NCI-H510A treated with DMSO at 0.1 percent for 48 hours (cell line): ENCODE measurements at regions not wholly inside any gene's neighbourhood (a gene's known extent, or its start where the extent isn't known, plus 50 kb on each side); places are given as distances from the start of the nearest gene placed in this dataset.
"Not testable (repeated sequence)": the region's sequence is repeated elsewhere in the genome, so short reads cannot be mapped to it uniquely, and the experiment has no call there.

Experiments
- DNase-seq: peaks from one replicate; lab custom pipeline; 2025; lab: John Stamatoyannopoulos, UW

- no peak for DNase-seq
These were observed 198.7 kb downstream of the TMA16 start for GRCh38 chr4:163693211-163693610.

DNA sequence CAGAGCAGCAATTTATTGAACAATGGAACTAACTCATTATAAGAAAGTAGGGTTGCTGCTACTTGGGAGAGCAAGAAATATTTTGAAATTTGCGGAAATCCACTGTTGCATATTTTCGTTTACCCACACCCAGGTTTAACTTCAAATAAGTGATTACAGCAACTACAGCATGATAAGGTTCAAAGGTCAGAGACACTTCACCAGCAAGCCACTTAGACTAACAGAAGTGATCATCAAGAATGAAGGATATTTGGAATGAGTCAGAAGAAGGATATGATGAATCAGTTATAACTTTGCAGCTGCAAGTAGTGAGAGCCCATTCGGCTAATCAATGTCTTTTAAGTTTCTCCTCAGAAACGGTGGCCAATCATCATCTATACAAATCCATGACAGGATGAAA is 199.3 kb downstream of the TMA16 start:
- DNase-seq: no peak

DNA sequence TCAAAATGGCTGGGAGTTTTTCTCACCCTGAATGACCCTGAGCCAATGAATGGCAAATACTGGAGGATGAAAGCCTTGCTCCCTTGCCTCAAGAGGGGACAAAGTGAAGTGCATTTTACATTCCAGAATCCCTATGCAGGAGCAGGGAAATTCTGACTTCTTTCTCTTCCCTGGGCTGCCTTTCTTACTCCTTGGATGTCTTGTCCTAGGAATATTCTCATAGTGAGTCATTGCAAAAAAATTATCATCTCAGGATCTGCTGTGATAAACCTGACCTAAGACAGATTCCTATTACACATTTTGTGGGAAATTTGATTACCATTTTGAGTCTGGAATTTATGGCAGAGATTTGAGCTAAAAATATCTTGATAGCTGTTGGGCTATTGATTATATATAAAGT is 199.9 kb downstream of the TMA16 start:
- no peak for DNase-seq

GRCh38 chr4:163697121-163697520 is 202.6 kb downstream of the TMA16 start:
- DNase-seq: no peak

DNA sequence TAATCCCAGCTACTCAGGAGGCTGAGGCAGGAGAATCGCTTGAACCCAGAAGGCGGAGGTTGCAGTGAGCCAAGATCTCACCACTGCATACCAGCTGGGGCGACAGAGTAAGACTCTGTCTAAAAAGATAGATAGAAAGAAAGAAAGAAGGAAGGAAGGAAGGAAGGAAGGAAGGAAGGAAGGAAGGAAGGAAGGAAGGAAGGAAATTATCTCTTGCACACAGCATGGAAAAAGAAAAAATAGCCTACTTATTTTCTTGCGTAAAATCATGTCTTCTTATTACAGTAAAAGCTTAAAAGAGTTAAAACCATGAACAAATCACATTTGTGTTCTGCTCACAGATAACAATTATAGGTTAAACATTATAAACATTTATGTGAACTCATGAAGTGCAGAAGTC is 205.9 kb downstream of the TMA16 start:
- DNase-seq: not testable (repeated sequence)

- peak; percentile 3 for DNase-seq
These were observed 207.4 kb downstream of the TMA16 start for GRCh38 chr4:163701916-163702315.

DNA sequence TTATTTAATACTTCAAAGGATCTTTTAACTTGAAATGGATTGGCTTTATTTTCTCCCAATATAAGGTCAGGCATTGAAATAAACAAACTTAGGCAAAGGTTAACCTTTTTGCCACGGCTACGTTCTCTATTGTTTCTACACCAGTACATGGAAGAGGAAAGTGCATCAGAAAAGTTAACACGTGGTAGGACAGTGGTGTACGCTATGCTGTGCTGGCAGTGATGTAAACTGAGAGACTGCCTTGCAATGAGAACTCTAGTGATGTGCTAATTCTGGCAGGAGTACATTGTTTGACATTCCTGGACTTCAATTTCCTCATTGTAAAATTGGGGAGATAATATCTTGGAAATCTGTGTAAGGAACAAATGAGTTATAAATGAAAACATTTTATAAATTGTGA is 208.2 kb downstream of the TMA16 start:
- DNase-seq: no peak

DNA sequence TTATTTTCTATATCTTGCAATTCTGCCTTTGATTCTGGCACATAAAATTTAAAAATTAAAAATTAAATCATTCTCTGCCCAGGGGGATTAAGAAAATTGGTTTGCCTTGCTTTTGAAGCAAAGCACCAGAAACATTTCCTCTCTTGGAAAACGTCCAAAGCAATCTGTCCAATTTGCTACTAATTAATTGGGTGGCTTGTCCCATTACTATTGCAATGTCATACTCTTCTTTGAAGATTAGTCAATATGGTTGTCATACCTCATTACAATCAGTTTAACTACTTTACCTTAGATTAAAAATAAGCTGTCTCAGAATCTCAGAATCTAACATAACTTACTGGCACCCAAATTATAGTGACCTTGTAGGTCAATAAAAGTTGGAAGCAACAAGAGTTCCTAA is 208.8 kb downstream of the TMA16 start:
- DNase-seq: no peak

DNA sequence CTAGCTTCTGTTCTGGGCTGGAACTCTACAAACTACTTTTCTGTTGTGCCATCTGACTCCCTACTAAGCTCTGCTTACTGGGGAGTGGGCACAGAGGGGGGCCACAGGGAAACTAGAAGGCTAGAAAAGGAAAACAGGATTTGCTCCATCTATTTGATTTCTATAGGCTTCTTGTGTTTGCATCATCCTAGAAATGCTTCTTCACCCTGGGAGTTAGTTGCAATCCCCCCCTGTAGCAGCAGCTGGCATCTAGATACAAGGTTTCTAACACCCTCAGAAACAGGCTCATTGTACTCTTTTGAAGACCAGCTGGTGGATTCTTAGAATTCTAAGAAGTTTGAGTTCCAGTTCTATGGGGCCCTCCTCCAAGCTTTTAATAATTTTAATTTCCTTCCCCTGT is 213.4 kb downstream of the TMA16 start:
- no peak for DNase-seq

DNA sequence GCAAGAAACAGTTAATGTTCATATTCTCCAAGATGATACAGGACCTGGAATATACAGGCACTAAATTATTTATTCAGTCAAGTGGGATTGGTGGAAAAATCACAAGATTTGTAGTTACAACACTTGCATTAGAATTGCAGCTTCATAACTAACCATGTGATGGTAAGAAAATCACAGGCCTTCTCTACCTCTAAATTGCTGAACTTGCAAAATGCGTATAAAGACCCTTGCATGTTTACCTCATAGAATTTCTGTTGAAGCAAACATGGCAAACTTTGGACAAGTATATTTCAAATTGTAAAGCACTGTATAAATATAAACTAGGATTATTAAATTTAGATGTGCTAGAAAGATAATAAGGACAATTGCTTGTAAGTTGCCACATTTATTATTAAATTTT is 215.1 kb downstream of the TMA16 start:
- DNase-seq: no peak

DNA sequence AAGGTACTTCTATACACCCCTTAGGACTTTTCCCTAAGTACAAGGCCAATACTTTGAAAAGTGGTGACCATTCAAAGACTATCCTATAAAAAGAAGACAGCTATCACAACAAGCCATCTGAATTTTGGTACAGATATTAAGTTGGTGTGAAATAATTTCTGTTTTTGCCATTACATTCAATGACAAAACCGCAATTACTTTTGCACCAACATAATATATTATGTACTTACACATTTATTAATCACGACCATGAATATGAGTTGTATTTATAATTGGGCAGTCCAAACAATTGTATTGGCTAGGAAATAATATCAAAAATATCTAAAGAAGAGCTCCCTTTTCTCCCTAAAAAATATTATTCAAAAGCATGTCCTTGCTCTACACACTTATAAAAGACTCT is 215.7 kb downstream of the TMA16 start:
- DNase-seq: no peak

GRCh38 chr4:163724495-163724894 is 230.0 kb downstream of the TMA16 start:
- DNase-seq: not testable (repeated sequence)

DNA sequence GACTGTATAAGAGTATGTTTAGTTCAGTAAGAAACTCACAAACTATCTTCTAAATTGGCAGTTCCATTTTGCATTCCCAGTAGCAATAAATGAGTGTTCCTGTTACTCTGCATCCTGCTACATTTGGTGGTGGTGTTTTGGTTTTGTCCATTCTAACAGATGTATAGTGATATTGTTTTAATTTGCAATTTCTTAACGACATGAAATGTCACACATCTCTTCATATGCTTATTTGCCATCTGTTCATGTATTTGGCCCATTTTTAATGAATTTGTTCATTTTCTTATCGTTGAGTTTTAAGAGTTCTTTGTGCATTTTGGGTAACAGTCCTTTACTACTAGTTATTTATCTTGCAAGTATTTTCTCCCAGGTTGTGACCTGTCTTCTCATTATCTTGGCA is 232.2 kb downstream of the TMA16 start:
- no peak for DNase-seq

DNA sequence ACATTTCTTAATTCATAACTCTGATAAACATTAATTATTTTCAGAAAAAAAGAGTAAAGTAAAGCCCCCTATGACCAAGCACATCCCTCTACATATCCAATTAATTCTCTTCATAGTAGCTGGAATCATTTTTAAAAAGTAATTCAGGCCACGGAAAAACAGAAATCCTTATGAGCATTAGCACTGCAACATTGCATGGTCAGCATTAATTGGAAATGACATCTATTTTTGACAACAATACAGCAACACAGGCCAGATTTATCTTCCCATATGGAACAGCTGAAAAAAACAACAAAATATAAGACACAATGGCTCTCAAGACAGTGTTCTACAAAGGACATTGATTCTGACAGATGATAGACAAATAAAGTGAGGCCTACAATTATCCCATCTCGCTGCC is 236.6 kb downstream of the TMA16 start:
- no peak for DNase-seq

- no peak for DNase-seq
These were observed 238.0 kb downstream of the TMA16 start for GRCh38 chr4:163732473-163732872.

GRCh38 chr4:163736876-163737275 is 242.4 kb downstream of the TMA16 start:
- DNase-seq: no peak

DNA sequence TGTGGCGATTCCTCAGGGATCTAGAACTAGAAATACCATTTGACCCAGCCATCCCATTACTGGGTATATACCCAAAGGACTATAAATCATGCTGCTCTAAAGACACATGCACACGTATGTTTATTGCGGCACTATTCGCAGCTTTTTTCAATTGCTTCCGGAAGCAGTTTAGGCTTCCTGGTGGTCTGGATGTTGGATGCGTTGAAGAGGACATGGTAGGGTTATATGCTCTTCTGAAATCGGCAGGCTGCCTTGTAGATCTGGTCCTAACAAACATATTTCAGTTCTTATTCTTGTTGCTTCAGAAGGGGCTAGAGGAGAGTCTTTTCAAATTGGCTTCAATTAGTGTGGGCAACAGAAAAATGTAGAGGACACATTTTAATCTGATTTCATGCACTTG is 243.4 kb downstream of the TMA16 start:
- DNase-seq: not testable (repeated sequence)

DNA sequence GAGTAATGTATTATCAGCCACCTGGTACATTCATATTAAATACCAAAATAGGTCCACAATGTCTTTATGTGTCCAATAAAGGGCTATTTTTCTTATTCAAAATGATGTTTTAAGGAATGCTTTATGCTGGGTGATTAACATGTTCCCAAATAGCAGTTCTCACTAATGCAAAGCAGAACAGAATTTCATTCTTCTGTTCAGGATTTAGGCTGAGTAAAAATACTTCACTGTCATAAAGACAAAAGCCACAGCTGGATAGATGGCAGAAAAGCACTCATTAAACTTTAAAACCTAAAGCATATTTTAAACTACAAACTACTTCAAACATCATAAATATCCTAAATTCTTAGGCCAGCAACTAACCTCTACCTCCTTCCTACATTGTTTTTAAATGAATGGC is 244.0 kb downstream of the TMA16 start:
- DNase-seq: no peak

DNA sequence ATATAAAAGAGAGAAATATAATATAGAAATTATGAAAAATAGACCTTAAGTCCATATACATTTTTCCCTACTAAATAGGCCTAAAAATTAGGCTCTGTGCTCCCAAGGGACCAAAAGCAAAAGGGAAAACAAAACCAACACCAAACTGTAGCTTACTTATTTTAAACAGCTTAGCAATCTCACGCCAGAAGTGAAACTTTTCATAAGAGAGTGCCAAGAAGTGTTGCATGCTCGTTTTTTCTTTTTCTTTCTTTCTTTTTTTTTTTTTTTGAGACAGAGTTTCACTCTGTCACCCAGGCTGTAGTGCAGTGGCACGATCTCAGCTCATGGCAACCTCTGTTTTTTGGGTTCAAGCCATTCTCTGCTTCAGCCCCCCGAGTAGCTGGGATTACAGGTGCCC is 250.4 kb downstream of the TMA16 start:
- DNase-seq: no peak

DNA sequence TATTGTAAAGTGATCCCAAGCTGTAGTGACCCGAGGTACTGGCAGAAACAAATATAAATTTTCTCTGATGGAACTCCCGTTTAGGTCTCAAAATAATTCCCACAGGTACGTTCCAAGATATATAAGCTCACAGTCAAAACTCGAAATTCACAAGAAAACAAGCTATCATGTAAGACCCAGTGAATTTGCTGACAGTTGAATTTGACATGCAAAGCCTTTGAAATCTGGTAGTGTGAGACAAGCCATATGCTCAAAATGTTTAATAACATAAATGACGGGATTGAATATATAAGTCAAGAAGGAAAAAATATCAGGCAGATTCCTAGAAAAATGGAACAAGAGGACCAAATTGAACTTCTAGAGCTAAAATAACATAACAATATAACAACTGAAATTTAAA is 252.8 kb downstream of the TMA16 start:
- DNase-seq: no peak

DNA sequence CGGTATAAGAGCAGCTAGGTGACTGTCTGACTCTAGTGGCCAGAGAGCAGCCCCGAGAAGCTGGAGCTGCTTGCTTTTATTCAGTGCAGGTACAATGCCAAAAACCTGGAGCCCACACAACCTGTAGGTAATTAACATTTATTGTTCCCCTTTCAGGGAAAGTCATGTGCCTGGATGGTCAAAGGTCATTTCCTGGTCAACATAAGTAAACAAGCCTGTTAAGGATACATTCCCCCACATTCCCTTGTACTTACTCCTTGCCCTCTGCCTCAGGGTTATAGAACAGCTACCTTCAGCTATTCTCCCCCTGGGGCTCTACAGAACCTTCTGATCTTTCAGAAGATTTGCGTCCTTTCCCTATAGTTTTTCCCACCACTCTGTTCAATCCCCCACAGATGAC is 253.4 kb downstream of the TMA16 start:
- no peak for DNase-seq

DNA sequence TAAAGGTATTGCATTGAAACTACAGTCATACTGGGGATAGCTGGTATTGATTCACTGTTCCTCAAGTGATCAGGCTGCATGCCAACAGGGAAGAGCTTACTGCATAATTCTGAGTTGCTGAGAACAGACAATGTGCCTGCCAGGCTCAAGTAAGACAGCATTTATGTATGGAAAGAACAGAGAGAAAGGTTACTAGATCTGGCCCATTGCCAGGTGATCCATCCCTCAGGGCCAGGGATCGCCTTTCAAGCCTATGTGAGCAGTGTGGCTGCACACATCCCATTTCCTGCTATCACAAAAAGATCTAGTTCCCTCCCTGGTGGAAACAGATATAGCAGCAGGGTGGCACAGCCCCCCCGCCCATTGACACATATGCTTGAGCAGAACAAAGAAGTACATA is 254.0 kb downstream of the TMA16 start:
- peak; percentile 92 for DNase-seq

DNA sequence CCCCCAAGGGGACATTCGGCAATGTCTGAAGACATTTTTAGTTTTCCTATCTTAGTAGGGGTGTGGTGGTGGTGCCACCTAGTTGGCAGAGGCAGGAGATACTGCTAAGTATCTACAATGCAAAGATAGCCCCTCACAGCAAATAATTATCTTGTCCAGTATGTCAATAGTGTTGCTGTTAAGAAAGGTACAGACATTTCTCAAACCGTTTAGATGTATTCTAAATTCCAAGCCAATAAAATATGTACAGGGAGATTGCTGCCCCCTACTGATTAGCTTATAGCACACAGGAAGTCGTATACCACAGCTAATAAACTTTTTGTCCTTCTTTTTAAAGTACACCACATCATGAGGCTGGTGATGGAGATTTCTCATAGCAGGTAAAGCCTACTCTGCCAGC is 260.5 kb downstream of the TMA16 start:
- no peak for DNase-seq

DNA sequence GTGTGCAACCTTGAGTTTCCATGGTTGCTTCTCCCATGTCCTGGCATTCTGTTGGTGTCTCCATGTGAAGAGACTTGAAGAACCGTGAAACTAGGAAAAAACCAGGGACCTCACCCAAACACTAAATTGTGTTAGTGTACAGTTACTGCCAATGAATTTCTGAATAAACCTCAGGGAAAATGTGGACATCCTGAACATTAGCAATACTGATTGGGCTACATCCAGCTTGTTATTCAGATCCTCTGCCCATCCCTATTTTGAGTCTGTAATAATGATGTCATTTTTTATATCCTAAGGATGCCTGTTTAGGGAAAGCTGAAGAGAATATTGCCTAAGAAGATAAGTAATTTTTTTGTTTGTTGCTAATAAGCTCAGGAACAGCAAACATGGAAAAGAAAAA is 262.7 kb downstream of the TMA16 start:
- DNase-seq: no peak

GRCh38 chr4:163758032-163758431 is 263.5 kb downstream of the TMA16 start:
- no peak for DNase-seq
